SK-N-MC (cell line): ENCODE measurements at regions not wholly inside any gene's neighbourhood (a gene's known extent, or its start where the extent isn't known, plus 50 kb on each side); places are given as distances from the start of the nearest gene placed in this dataset.

Source experiments
- EZH2 ChIP-seq: fragments of 200-600 bp; sonication (generic); IDR thresholded peaks from one replicate; pipeline ENCODE4 v1.6.1; 2017; ENCODE audit warnings: antibody characterized with exemption
- POLR2AphosphoS5 ChIP-seq: IDR thresholded peaks from 2 replicates; pipeline ENCODE4 v1.6.1; 2012; ENCODE audit warnings: mild to moderate bottlenecking, low read depth, low read length, borderline replicate concordance

DNA sequence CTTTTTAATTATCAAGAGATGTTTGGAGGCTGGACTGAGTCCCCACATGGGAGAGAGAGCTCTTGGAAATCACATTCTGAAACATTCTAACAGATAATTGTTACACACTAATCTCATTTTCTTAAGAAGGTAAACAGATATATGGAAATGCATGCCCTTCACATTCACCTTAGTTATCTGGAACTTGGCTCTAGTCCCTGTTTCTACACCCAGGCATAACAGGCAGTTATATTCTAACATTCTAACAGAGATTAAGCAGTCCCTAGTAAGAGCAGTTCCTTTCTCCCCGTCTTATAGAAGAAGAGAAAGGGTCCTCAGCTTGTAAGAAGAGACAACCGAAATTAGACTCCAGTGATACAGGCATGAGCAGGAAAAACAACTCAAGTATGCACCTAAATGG lies 385.4 kb downstream of the SOX11 start:
- no peak for TF ChIP-seq POLR2AphosphoS5
- no peak for TF ChIP-seq EZH2
